ENCODE measurements at regions not wholly inside any gene's neighbourhood (a gene's known extent, or its start where the extent isn't known, plus 50 kb on each side); places are given as distances from the start of the nearest gene placed in this dataset.

DNA sequence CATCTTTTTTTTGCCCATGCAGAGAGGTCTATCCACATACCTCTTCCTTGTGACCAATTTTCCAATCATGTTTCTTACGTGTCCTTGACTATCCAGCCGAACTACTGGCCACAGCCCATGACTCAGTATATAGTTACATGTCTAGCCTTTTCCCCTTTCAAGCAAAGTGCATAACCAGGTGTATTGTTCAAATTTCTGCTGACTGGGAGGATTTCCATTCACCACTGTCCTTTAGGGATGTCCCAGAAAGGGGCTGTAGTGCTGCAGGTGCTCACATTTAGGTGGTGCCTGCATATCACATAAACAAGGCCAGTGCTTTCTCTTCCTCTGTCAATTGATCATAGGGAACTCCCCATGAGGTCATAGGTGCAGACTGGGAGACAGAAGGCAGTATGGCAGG, 69.4 kb upstream of the ALDH1A3 start:
- TF ChIP-seq HDAC2 (IDR thresholded peaks at IDR 0.05; ENCODE audit: borderline replicate concordance in 1 of 2, low read depth in 2 of 2, low read length in 2 of 2) (no peak), EP300 (IDR thresholded peaks at IDR 0.05; ENCODE audit: borderline replicate concordance in 1 of 2, low read depth in 2 of 2, low read length in 2 of 2) (no peak)
- TF ChIP-seq, protein P1, sequence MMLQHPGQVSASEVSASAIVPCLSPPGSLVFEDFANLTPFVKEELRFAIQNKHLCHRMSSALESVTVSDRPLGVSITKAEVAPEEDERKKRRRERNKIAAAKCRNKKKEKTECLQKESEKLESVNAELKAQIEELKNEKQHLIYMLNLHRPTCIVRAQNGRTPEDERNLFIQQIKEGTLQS (IDR thresholded peaks at IDR 0.05; ENCODE audit: insufficient read depth, low read depth, low read length), result no peak

Data from H1 (cell line).